GM18505 (cell line): ENCODE measurements at regions not wholly inside any gene's neighbourhood (a gene's known extent, or its start where the extent isn't known, plus 50 kb on each side); places are given as distances from the start of the nearest gene placed in this dataset.

Source experiments
- ATAC-seq: cut with Tn5 transposase; IDR thresholded peaks from one replicate; pipeline ENCODE4 v1.9.1; 2021; ENCODE audit not compliant: unreplicated experiment
- POLR2A ChIP-seq: IDR thresholded peaks from 4 replicates; pipeline ENCODE4 v1.6.1; 2011; ENCODE audit warnings: borderline replicate concordance; ENCODE audit not compliant: insufficient read depth, insufficient read length; ENCODE audit errors: extremely low read depth

DNA sequence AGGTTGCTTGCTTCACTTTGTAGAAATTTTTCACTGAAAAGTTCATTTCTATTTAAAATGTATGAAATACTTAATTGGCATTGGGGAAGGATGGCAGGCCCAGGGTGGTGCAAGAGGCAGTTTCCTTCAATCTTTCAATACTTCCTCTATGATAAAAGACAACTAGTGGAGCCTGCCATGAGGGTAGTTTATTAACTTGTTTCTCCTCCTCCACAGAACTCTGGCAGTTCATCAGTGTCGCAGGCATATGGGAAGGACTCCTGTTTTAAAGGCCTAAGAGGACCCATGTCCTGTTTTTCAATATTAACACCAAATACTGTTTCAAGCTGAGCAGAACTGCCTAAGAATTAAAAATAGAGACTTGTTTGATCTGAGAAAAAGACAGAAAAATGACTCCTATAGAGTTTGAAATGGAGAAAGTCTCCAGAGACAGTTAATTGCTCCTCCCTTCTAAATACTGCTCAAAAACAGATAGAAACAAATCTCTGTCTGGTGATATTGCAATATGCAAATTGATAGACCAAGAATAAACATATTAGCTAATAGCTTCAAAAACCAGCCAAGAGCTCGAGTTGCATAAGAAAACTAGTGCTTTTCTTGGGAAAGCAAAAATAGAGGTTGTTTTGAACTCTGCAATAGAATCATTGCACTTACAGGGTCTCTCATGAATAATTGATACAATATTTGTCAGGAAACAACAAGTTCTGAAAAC lies 665.7 kb upstream of the SLC35B3 start:
- no peak for TF ChIP-seq POLR2A
- ATAC-seq = no peak

DNA sequence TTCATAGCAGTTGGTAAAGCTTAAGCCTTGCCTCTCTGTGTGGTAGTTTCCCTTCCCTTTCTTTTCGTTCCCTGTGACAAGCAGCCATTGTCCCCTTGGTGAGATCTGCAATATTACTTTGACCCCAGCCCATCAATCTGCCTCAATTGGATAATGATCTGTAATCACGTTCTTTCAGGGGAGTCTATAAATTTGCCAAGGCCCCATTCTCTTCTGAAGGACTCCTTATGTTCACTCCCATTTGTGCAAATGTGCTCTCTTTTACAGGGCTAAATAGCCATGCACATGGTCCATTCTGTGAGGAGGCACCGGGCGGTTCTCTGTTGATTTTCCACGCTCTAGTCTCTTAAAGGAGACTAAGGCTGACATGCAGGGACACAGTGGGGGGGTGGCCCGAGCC lies 660.4 kb upstream of the SLC35B3 start:
- ATAC-seq = no peak

DNA sequence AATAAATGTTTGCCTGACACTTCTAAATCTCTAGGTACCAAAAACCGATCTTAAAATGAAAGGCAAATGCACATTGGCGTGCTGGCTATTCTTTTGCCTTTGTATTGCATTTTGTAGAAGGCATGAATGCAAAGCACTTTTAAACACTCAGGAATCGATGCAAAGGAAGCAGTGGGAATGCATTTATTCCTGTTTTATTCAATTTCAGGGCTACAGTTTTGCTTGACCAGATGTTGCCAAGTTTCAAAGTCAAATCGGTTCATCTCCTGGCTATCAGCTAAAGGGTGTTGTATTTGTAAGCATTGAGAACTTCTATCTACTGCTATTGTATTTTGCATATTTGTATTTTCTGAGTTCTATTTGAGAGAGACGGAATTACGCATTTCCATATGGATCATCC lies 659.8 kb upstream of the SLC35B3 start:
- no peak for TF ChIP-seq POLR2A

More for the DNA sequence above, 660.4 kb upstream of the SLC35B3 start:
- no peak for TF ChIP-seq POLR2A

DNA sequence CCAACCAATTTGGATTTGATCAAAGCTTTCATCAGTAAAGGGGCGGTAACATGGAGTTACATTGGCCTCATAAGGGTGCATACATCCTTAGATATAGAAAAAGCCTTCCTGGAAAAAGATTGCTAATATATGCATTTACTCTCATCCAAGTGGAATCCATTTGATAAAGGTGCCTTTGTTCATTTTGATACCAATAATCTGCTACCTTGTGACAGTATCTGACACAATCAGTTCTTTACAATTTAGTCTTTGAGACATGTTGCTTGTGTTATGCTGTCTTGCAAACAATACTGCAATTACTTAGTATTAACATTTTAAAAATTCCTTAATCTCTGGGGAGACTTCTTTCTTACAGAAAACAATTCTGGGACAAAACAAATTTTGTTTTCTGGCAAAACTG lies 654.4 kb upstream of the SLC35B3 start:
- TF ChIP-seq POLR2A = no peak
- ATAC-seq = no peak

More for the DNA sequence above, 659.8 kb upstream of the SLC35B3 start:
- no peak for ATAC-seq

DNA sequence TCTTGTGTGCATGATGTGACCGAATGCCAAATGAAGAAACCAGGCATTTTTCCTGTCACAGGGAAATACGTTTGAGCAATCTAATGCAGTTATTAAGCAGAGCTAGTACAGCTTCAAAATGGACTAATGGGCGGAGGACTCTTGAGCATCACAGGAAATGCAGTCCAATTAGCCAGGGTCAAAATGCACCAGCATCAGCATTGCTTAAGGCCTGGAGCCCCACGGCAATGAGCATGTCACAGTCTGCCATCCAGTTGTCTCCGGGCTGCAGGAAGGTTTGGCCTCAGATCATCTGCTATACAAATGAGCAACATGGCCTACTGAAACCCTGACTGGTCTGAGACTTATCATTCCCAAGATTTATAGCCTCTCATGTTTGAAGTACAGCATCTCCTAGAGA lies 652.1 kb upstream of the SLC35B3 start:
- no peak for TF ChIP-seq POLR2A

DNA sequence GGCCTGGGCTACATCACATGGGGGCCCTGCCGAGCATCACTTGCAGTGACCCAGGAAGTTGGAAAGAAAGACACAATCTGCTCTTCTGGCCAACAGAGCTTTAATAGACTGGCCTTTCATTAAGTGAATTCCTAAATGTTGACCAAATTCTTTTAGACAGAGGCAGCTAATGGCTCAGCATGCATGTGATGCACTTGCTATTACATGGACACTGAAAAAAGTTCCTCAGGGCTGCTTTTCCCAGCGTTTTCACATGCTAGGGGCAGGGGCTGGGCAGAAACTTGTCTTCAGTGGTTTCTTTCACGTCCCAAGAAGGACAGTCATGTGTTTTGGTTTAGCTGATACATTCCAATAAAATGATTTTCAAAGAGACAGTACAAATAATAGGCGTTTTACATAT lies 651.0 kb upstream of the SLC35B3 start:
- ATAC-seq = no peak
- no peak for TF ChIP-seq POLR2A

More for the DNA sequence above, 652.1 kb upstream of the SLC35B3 start:
- ATAC-seq = no peak

GRCh38 chr6:9085709-9086070 lies 650.3 kb upstream of the SLC35B3 start:
- TF ChIP-seq POLR2A = no peak
- ATAC-seq = no peak

- TF ChIP-seq POLR2A = no peak
Observed at GRCh38 chr6:9085054-9085708, 649.8 kb upstream of the SLC35B3 start.

DNA sequence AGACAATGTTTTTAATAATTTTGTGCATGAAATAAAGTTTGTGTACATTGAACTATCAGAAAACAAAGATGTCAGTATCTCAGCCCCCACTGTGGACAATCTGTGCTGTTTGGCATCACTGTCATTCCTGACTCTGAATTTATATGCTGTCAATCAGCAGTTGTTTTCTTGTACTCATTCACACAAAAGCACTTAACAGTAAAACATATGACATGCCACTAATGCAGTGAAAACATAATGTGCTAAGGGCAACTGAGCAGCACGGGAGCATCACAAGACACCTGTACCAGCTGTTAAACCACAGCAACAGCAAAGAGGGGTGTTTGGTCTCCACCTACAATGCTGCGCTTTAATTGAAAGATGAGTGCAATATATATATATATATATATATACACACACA lies 647.8 kb upstream of the SLC35B3 start:
- no peak for ATAC-seq
- TF ChIP-seq POLR2A = no peak

More at GRCh38 chr6:9085054-9085708, 649.8 kb upstream of the SLC35B3 start:
- ATAC-seq = no peak

DNA sequence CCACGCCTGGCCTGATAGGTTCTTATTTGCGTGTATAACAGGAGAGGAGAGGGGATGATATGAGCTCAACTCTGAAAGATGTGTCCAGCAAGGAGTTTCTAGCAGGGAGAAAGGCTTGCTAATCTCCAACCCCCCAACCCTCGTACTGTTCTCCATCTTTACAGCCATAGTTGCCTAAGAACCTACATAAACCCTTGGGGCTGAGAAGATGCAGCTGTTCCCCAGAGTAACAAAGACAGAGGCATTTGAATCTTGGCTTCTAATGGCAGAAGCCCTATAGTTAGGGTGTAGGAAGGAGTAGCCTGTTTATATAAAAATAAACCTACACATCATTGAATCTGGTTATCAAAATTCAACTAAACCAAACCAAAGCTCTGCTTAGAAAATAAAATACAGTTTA lies 631.4 kb upstream of the SLC35B3 start:
- no peak for ATAC-seq
- TF ChIP-seq POLR2A = no peak

GRCh38 chr6:9064156-9064555 lies 628.8 kb upstream of the SLC35B3 start:
- ATAC-seq = no peak
- TF ChIP-seq POLR2A = no peak

GRCh38 chr6:9062596-9062995 lies 627.3 kb upstream of the SLC35B3 start:
- ATAC-seq = no peak
- no peak for TF ChIP-seq POLR2A

GRCh38 chr6:9057937-9058336 lies 622.6 kb upstream of the SLC35B3 start:
- no peak for TF ChIP-seq POLR2A
- no peak for ATAC-seq

DNA sequence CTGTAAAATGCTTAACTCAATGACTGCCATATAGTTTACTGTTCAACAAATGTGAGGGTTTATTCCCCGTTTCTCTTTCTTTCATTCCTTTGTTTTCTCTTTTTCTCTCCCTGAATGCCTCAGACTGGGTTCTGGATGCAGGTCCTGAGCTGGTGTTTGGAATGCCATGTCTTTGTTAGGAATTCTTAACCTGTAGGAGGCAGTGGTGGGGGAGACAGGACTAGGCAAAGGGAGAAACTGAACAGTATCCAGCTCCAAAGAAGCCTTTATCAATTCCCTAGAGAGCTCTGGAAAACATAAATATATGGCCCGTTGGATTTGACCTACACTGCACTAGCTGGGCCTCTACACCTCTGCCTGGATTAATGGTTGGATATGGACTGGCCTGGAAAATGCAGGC lies 621.2 kb upstream of the SLC35B3 start:
- TF ChIP-seq POLR2A = no peak
- ATAC-seq = no peak
